ENCODE measurements at regions not wholly inside any gene's neighbourhood (a gene's known extent, or its start where the extent isn't known, plus 50 kb on each side); places are given as distances from the start of the nearest gene placed in this dataset.

GRCh38 chr6:138652824-138653223, 120.7 kb upstream of the CCDC28A start:
- H3K4me2 ChIP-seq (ENCODE audit: low read length): no peak overlapping the region
- CTCF ChIA-PET: no interaction called here
- intact Hi-C loops (cut with micrococcal nuclease): no loop called here
- no peak overlapping the region for H2AFZ ChIP-seq (ENCODE audit: low read depth, low read length, poor library complexity, severe bottlenecking)
- no peak for DNase-seq (ENCODE audit: low read depth, low spot score)
- H3K79me2 ChIP-seq (ENCODE audit: insufficient read depth, low read length): no peaks in the 10 kb centered on the region; the same call in 1 of the 2 replicates
- RAD21 ChIA-PET (ENCODE audit: low non-redundant PET in 1 of 2, low total read pairs in 2 of 2, uncharacterized antibody in 2 of 2, unreplicated experiment in 2 of 2): no interaction called here
- no peaks in the 10 kb centered on the region for H3K9me2 ChIP-seq (ENCODE audit: insufficient read depth)
- TF ChIP-seq POLR2A (IDR thresholded peaks at IDR 0.05; ENCODE audit: borderline replicate concordance, extremely low read depth, insufficient read depth, insufficient read length) (no peak), ATF3 (IDR thresholded peaks at IDR 0.05) (no peak), ELF1 (IDR thresholded peaks at IDR 0.05; ENCODE audit: borderline replicate concordance, low read depth) (no peak), FOSL1 (IDR thresholded peaks at IDR 0.05; ENCODE audit: low read depth) (no peak), SRF (IDR thresholded peaks at IDR 0.05; ENCODE audit: low read depth) (no peak), ZNF274 (IDR thresholded peaks at IDR 0.05; ENCODE audit: low read depth, low read length) (no peak), CTCF (IDR thresholded peaks at IDR 0.05 in 2 of 3, conservative IDR thresholded peaks at IDR 0.05 in 1 of 3; ENCODE audit: borderline replicate concordance in 1 of 3, insufficient read depth in 1 of 3, low read depth in 2 of 3, low read length in 2 of 3) (no peak), EZH2phosphoT487 (IDR thresholded peaks at IDR 0.05; ENCODE audit: borderline replicate concordance) (no peak), SP1 (IDR thresholded peaks at IDR 0.05; ENCODE audit: low read depth) (no peak), EZH2 (IDR thresholded peaks at IDR 0.05) (no peak), REST (IDR thresholded peaks at IDR 0.05; ENCODE audit: low read depth) (no peak), EGR1 (IDR thresholded peaks at IDR 0.05; ENCODE audit: low read depth) (no peak), MAX (IDR thresholded peaks at IDR 0.05) (no peak), CEBPB (IDR thresholded peaks at IDR 0.05; ENCODE audit: low read depth) (no peak), POLR2AphosphoS5 (IDR thresholded peaks at IDR 0.05; ENCODE audit: low read depth, low read length) (no peak), JUND (IDR thresholded peaks at IDR 0.05) (no peak), SIN3A (IDR thresholded peaks at IDR 0.05; ENCODE audit: low read depth) (no peak), ZFX (IDR thresholded peaks at IDR 0.05) (no peak), CBX3 (IDR thresholded peaks at IDR 0.05; ENCODE audit: low read depth) (no peak)
- H3K9me3 ChIP-seq (ENCODE audit: control insufficient read depth in 1 of 2, insufficient read depth in 1 of 2, low read depth in 1 of 2, low read length in 2 of 2): no peaks in the 10 kb centered on the region
- H3K4me3 ChIP-seq (replicated peaks in 1 of 2; ENCODE audit: low read depth in 1 of 2, low read length in 2 of 2): no peak overlapping the region
- no peak for ATAC-seq
- H3K36me3 ChIP-seq (ENCODE audit: control insufficient read depth in 1 of 2, insufficient read depth in 2 of 2, low read length in 2 of 2): no peaks in the 10 kb centered on the region
- POLR2A ChIA-PET: no interaction called here
- H3K27ac ChIP-seq (ENCODE audit: low read depth, low read length): no peak overlapping the region
- no peaks in the 10 kb centered on the region for H3K27me3 ChIP-seq (ENCODE audit: insufficient read depth, low read length)
- no peak overlapping the region for H3K9ac ChIP-seq (ENCODE audit: low read length)
- BruUV-seq (replicated peaks): no TSS peak
- no peaks in the 10 kb centered on the region for H4K20me1 ChIP-seq (ENCODE audit: insufficient read depth)
- H3K4me1 ChIP-seq (ENCODE audit: control insufficient read depth in 1 of 2, insufficient read depth in 2 of 2, low read length in 2 of 2): peaks cover 10 to 20% of the 10 kb centered on the region in 2 experiments; a peak in 3 of 4 replicates
